ENCODE measurements at regions not wholly inside any gene's neighbourhood (a gene's known extent, or its start where the extent isn't known, plus 50 kb on each side); places are given as distances from the start of the nearest gene placed in this dataset.
"Not testable (repeated sequence)": the region's sequence is repeated elsewhere in the genome, so short reads cannot be mapped to it uniquely, and the experiment has no call there.

DNA sequence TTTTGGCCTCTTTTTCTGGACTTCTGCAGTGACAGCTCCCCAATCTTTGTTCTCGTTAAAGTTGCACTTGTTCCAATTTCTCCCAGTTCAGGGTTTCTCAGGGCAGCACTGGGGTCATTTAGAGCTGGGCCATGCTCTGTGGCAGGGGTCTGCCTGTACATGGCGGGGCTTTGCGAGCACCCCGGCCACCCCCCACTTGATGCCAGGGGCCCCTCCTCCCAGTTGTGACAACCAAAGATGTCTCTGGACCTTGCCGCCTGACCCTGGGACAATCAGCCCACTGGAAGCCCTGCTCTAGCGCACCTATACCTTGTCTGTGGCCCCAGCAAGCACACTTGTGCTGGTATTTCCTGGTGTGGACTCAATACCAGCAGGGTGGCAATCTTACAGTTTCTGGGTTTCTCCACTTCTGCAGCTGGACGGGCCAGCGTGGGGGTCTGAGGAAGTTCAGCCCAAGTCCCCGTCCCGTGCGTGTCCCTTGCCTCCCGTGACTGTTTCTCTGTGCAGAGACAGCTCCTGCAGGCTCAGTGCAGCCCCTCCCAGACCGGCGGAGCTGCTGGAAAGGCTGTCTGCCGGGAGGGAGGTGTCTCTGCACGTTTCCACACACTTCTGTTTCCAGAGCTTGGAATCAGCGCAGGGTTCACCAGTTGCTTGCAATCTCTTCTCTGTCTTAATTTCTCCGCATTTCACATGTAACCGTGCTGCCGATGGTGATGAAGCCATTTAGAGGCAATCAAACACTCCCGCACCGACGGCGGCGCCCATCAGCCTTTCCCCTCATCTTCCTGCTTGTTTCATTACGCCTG lies 1328.9 kb downstream of the BRD1 start:
- no peak for DNase-seq

DNA sequence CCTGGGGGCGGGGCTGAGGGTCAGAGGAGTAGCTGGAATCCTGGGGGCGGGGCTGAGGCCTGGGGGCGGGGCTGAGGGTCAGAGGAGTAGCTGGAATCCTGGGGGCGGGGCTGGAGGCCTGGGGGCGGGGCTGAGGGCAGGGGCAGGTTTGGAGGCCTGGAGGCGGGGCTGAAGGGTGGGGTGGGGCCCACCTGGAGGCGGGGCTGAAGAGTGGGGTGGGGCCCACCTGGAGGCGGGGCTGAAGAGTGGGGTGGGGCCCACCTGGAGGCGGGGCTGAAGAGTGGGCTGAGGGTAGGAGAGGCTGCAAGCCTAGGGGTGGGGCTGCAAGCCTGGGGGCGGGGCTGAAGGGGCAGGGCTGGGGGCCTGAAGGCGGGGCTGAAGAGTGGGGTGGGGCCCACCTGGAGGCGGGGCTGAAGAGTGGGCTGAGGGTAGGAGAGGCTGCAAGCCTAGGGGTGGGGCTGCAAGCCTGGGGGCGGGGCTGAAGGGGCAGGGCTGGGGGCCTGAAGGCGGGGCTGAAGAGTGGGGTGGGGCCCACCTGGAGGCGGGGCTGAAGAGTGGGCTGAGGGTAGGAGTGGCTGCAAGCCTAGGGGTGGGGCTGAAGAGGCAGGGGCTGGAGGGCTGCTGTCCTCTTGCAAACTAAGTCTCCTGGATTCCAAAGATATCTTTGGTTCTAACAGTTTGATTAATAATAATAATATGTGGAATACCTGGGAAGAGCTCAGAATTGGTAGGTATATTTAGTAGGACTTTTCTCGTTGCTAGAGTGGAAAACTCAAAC lies 1329.7 kb downstream of the BRD1 start:
- not testable (repeated sequence) for DNase-seq

DNA sequence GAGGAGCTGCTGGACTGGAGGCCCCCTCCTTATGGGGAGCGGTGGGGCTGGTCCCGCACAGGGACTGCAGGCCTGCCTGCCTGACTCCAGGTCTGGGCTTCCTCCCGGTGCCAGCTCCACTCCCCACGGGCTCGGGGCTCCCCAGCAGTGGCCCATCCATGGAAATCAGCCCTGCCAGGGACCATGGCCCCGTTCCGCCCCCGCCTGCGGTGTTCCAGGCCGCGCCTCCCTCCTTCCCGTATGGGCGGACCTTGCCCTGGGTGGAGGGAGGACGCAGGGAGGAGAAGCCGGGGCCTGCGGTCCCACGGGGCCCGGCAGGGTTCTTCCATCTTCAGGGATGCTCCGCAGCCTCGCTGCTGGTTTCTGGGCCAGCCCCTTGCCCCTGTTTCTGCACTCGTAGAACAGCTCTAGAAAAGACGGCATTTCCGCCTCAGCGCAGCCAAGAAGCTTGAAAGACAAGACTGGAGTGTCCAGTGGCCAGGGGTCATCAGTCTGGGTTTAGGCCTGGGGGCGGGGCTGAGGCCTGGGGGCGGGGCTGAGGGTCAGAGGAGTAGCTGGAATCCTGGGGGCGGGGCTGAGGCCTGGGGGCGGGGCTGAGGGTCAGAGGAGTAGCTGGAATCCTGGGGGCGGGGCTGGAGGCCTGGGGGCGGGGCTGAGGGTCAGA lies 1330.6 kb downstream of the BRD1 start:
- DNase-seq, result no peak

DNA sequence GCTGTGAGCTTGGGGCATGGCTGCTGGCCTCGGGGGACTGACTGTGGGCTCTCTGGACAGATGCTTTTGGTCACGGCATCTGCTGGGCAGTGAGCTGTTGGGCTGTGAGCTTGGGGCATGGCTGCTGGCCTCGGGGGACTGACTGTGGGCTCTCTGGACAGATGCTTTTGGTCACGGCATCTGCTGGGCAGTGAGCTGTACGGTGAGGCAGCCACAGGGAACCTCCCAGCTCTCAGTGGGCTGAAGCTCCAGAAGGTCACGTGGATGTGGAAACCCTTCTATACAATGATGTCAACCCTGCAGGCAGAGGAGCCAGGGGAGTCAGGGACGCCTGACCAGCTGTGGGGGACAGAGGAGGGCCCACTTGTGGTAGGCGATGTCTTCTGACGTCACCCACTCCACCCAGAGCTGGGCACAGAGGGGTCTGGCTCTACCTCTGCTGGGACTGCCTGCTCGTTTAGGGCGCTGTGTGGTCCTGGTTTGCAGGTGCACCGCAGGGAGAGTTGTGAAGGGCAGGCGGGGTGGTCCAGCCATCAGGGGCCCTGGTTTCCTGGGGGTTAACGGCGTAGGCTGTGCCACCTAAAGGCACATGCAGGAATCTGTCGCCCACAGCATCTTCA lies 1331.3 kb downstream of the BRD1 start:
- no peak for DNase-seq

DNA sequence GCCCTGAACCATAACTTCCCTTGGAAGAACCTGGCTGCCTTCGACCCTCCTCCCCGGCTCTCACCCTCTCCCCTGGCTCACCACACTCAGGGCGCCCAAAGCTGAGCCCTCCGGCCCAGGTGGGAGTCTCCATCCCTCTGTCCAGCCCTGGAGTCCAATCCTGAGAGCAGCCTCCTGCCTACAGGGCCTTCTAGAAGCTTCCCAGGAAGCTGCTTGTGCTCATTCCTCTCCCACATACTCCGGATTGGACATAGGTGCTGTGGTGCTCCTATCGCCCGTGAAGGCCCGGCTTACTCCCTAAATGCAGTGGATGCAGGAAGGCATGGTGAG lies 1332.0 kb downstream of the BRD1 start:
- DNase-seq, result no peak

DNA sequence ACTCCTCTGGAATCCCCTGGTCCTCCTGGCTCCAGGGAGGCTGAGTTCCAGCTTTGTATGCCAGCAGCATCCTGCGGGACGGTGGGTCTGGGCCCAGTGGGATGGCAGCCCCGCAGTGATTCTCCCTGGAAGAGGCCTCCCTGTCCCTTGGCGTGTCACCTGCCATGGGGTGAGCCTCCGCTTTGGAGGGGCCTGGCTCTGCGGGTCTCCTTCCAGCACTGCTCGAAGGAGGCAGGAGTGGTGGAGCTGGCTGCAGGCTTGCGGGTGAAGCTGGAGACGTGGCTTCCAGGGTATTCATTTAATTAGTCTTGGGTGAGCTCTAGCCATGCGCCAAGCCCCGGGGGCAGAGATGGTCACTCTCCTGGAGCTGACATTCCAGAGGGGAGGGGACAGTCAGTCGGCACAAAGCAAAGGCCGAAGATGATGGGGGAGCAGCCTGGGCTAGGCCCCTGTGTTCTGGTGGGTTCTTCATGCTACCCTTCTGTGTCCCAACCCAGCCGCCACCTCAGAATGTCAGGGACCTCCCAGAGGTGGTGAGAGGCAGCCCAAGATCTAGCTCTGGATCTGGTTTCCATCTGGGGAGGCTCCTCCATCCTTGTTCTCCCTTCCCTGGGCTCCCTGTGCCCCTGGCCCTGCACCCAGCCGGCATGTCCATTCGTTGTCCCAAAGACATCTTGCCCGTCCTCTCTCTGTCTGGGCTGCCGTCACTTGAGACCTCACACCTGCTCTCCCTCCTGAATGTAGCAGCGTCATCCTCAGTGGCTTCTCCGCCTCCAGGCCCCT lies 1332.5 kb downstream of the BRD1 start:
- DNase-seq, result no peak

DNA sequence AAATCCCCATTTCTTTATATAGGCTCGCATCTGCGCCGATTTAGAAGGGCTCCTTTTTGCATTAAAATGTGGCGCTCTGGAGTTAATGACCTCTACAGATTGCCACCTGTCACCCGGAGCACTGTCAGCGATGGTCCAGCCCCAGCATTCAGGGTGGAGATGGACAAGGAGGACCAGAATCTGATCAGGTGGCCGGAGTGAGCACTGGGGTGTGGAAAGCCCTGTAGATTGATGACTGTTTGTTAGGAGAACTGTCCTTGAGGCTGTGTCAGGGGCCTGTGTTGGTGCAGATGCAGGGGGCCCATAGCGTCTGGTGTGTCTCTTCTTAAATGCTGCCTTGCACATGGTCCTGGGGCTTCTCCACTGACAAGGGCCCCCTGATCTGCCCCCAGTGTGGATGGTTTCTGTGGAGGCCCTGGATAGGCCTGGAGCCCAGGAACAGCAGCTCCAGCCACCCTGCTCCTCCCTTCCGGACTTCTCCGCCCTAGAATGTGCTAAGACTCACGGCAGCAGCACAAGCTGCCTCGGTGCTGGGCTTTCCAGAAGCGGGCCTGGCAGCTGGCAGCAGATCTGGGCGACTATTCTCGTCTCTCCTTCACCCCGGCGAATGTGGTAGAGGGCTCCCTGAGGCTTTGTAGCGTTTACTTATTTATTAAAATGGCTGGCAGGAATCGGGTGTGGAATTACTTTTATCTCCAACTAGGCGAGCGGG lies 1333.3 kb downstream of the BRD1 start:
- DNase-seq, result no peak

DNA sequence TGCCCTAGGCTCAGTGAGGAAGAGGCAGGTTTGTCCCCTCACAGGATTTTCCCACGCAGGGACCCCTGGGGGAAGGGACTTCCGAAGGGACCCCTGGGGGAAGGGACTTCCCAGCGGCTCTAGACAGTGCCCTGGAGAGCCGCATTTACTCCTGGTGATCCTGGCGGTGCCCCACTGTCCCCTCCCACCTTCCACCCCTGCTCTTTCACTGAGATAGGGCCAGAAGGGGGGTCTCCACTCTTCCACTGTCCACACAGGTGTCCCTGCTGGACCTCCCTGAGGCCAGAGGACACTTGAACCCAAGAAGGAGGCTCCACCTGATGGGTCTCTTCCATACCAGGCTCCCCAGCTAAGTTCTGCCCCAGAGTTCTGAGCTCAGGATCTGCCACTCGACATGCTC lies 1333.9 kb downstream of the BRD1 start:
- DNase-seq, result no peak

DNA sequence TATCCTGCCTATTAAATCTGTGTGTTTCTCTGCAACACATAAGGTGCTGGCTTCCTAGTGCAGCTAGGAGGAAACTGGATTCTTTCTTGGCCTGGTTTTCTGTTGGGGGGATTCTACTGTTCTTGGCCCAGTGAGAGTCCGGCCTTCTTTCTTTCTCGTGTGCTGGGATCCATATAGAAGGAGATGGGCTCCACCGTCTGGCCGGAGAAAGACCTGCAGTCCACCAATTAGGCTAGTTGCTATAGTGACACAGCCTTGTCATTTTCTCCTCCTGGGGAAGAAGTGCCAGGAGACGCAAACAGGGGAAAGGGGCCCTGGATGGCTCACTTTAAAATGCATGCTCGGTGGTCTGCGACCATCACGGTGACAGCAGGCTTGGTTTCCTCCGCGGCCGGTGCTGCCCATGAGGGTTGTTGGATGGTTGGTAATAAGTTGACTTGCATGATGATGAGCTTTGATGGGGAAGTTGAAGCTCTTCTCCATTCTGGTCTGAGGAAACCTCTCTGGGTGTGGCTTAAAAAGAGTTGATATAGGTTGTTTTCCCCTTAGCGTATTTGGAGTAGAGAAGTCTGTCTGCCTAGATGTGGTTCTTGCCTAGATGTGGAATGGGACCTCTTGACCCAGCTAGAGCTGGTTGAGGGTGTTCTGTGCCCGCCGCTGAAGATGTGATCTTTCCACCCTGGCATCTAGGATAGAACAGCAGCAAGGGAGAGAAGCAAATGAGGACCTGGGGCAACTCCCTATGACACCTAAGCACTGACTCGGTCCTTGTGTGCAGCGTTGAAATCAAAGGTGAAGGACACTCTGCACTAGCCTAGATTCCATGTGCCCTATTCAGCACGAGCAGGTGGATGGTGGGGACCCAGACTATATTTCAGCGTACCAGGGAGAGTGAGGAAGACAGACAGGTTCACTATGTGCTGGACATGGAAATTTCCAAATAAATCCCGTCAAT lies 1335.0 kb downstream of the BRD1 start:
- DNase-seq, result peak; percentile 70

DNA sequence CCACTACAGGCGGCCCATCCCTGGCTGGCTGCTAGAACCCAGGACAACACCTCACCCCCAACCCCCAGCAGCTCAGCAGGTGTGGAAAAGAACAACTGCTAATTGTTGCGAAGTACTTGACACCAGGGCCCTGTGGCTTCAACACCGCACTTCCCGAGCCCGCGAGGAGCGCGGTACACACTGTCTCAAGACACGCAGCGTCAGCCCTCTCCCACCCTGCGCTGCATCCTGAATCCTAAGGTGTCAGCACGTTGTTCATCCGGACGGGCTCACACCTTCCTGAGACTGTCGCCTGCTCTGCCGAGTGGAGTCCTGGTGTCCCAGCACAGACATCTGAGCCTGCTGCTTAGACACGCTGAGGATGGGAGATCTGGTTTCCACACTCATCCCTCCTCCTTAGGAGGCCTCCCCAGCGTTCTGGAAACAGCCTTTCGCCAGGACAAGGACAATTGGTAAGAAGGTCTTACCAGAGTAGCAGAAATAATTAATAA lies 1336.2 kb downstream of the BRD1 start:
- no peak for DNase-seq

DNA sequence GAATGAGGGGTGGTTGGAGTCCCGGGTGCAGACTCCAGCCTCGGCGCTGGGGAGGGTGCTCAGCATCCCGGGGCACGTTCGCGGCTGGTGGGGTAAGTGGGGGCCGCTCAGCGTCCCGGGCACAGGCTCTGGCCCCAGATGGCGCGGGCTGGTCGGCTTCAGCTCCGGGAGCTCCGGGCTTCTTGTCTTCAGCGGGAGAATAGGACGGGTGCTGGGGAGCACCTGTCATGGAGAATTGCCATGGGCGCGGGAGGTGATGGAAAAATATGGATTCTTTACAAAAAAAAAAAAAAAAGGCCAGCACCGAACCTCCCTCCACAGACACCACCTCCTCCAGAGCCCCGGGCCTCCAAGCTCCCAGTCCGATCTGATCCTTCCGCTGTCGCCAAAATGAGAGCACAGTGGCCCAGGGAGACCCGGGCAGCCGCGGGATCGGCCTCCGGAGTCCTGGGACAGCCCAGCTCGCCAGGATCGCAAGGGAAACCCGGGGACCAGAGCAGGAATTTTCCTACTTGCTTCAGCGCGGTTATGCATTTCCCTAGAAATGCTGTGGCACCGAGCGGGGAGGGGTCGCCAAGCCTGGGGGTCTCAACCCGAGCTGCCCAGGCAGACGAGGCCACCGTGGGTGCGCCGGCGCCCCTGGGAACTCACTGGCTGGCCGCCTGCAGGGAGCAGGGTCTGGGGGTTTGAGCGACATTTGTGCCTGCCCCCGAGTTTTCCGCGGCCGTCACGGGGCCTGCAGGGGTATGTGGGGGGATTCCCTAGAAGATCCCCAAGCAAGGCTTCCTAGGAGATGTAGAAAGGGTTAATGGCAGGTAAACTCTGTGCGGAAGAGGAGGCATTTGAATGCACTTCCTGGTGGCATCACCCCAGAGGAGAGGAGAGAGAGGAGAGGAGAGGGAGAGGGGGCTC lies 1336.9 kb downstream of the BRD1 start:
- DNase-seq, result no peak

DNA sequence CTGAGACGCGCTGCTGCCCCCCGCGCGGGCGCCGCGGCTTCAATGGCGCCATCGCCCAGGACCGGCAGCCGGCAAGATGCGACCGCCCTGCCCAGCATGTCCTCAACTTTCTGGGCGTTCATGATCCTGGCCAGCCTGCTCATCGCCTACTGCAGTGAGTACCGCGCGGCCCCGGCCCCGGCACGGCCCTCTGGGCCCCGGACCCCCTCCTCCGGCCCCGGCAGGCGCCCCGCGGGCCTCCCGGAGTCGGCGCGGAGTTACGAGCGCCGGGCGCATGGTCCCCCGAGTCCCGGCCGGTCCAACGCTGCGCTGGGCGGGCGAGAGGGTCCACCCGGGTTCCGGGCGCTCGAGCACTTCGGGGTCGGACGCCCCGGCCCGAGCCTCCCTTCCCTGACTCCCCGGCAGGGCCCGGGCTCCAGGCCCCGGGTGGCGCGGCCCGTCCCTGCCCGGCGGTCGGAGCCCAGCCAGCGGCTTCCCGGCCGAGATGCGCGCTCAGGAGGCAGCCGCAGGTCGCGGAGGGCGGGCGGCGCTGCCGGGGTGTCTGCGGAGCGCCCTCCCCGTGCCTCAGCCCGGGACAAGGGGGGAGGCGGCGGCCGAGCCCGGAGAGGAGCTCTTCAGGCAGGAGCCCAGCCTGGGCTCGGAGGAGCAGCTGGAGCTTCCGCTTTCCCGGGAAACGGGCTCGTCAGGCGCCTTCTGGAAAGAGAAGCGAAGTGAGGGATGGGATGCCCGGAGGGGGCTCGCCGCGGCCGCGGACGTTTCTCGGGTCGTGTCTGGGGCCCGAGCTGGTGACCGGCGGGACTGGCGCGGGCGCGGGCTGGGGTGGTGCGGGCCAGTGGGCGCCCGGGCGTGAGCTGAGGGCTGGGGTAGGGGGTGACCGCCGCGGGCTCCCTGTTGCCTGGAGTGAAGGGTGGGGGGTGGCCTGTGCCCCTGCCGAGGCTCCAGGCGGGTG lies 1337.8 kb downstream of the BRD1 start:
- DNase-seq, result no peak

DNA sequence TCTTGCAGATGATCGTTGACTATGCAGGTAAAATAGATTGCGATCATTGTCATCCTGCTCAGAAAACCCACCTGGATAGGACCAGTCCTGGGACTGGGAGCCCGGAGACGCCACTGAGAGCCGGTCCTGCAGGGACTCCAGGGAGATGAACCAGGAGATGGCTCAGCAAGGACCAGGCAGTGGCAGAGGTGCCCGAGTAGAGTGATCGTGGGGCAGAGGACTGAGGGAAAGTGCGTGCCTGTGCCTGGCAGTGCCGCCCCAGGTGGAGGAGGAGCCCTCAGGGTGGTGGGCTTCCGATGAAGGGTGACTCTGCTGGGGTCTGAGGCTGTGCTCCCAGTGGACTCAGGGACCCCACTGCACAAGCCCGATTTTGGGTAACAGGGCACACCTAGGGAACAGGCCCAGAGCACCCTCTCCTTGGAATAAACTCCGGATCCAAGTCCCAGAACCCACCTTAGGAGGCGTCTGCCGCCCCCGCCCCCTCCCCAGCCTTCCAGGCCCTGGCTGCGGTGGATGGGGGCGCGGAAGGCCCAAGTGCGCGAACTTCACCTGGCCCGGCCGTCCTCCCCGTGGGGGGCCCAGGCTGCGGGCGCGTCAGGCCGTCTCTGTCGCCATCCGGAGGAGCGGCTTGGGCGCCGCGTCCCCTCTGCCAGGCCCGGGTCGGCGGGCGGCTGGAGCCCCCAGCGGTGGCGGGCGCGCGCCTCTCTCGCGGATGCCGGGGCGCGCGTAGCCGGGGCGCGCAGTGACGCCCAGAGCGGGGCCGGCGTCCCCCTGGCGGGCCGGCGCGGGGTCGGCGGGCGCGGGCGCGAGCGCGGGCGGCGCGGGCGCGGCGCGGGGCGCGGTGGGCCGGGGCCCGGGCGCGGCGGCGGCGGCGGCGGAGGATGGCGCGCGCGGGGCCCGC lies 1338.8 kb downstream of the BRD1 start:
- peak; percentile 29 for DNase-seq

DNA sequence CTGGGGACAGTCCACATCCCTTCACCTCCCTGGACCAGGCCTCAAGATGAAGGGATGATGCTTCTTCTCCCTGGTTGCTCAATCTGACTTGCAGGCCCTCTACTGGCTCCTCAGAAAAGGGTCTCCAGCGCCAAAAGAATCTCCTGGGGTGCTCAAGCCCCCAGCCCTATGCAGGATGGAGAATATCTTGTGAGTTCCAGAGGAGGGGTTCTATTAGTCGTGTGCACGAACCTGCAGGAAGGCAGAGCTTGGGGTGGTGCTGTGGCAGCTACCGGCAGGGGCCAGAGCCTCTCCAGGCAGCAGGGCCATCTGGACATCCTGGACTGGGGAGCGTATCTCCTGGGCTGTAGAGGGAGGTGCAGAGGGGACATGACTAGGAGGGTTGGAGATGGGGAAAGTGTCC lies 1339.5 kb downstream of the BRD1 start:
- no peak for DNase-seq

DNA sequence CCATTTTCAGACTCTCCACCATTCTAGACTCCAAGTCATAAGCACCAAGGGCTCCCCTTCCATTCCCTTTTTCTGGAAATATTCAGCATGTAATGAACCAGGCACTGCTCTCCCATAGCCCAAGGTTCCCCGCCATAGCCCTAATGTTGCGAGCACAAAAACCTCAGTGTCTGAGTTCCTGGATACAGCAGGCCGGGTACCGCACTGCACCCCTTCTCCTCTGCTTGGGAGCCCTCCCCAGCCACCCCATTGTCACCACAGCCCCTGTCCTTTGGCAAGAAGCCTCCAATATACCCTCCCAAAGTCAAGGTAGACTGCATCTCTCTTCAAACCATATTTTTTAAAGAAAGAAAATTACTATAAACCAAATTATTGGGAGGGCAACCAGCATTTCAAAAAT lies 1341.1 kb downstream of the BRD1 start:
- DNase-seq, result no peak

DNA sequence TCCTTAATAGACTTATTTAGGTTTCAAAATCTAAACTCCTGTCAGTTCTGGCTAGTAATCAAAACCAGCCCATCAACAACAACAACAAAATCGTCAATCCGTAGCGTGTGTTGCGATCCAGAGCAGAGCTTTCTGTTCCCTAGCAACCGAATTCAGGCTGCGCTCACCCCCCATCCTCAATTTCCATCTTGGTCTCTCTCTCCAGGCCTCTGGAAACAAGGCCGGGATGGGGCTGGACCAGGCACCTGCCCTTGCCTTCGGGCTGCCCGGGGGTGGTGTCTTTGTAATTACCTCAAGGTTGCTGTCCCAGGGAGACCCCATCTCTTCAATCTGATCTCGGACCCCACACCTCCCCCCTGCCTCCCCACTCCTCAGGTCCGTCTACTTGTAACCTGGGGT lies 1341.5 kb downstream of the BRD1 start:
- DNase-seq, result no peak

All from NCI-H345 (cell line).